ENCODE measurements at regions not wholly inside any gene's neighbourhood (a gene's known extent, or its start where the extent isn't known, plus 50 kb on each side); places are given as distances from the start of the nearest gene placed in this dataset.

DNA sequence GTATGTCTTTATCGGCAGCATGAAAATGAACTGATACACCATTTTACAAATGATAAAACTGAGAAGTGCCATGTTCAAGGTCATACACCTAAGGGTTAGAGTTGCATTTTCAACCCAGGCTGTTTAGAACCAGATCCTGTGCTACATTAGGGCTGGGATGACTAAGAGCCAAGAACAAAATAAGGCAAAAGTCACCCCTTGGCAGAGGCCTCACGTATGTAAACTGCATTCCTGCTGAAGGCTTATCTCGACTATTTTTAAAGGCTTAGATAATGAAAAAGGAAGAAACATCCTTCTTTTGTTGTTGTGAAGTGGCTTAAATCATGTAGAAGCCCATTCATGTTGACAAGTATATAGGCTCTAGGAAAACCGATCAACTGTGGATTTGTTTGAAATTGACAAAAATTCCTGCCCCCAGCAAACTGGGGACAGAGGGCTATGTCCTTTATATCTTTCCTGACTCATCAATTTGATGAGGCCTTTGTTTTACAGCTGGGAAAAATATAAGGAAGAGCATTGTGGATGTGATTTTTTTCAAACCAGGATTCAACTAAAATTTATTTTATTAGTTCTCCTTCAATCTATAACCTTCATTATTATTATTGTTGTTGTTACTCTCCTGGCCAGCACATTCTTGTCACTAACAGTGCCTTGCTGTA is 196.5 kb downstream of the SNX18 start:
- no peak for DNase-seq (ENCODE audit: extremely low read depth, low read depth)
- TF ChIP-seq, protein P1, sequence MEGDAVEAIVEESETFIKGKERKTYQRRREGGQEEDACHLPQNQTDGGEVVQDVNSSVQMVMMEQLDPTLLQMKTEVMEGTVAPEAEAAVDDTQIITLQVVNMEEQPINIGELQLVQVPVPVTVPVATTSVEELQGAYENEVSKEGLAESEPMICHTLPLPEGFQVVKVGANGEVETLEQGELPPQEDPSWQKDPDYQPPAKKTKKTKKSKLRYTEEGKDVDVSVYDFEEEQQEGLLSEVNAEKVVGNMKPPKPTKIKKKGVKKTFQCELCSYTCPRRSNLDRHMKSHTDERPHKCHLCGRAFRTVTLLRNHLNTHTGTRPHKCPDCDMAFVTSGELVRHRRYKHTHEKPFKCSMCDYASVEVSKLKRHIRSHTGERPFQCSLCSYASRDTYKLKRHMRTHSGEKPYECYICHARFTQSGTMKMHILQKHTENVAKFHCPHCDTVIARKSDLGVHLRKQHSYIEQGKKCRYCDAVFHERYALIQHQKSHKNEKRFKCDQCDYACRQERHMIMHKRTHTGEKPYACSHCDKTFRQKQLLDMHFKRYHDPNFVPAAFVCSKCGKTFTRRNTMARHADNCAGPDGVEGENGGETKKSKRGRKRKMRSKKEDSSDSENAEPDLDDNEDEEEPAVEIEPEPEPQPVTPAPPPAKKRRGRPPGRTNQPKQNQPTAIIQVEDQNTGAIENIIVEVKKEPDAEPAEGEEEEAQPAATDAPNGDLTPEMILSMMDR (IDR thresholded peaks at IDR 0.05; ENCODE audit: low read depth, low read length) = no peak

DNA sequence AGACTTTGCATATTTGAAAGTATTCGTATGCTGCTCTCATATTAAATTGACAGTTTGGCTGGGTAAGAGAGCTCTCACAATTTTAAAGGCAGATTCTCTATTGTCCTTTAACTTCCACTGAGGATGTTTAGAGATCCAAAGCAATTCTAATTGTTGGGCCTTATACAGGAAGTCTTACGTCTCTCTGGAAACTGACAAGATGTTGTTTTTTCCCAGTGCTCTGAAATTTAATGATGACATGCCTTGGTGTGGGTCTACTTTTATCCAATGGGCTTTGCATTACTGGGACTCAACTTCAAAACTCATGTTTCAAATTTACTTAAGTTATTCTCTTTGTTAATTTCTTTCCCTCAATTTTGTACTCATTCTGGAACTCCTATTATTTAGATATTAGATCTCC is 191.5 kb downstream of the SNX18 start:
- no peak for DNase-seq (ENCODE audit: extremely low read depth, low read depth)
- TF ChIP-seq, protein P1 (IDR thresholded peaks at IDR 0.05; ENCODE audit: low read depth, low read length) = no peak

DNA sequence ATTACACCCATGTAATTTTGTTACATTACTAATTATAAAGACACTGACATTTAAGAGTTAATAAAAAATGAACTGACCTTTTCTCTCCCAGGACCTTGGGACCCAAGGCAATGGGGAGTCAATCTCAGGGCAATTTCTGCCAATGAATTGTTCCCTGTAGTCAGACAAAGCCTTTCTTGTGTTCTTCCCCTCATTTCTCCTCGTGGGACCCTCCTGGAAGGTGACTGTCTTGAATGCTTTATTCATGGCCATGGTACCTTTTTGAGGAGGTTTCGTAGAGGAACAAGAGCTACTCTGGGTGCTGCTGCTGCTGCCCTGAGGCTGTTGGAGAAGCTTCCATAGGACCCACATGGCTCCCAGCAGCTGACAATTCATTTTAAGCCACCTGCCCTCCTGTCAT is 190.3 kb downstream of the SNX18 start:
- DNase-seq (ENCODE audit: extremely low read depth, low read depth) = no peak
- TF ChIP-seq, protein P1 (IDR thresholded peaks at IDR 0.05; ENCODE audit: low read depth, low read length) = no peak

DNA sequence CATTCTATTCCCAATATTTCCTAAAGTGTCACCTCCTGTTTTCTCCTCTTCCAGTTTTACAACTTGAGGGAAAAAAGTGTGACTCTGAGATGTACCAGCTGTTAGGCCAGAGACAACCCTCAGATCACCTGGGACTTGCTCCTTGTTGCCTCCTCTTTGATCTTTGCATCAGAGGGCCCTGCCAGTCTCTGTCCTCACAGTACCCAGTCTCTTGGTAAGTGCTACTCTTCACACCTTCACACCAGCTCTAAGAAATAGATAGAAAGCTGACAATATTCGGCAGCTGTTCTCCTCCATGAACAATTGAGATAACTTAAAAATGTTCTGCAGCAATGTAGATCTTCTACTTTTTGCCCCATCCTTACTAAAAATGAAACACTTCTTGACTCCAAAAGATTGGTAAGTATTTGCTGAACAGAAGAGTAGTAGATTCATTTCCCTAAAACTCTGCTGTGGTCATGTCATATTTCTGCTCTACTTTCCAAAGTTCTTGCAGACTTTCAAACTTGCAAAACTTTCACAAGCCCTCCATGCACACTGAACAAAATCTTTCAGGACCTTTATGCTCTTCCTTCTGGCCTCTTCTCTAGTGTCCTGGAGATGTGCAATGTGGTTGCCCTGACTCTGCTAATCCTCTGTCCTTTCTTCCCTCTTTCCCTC is 188.6 kb downstream of the SNX18 start:
- TF ChIP-seq, protein P1 (IDR thresholded peaks at IDR 0.05; ENCODE audit: low read depth, low read length) = no peak
- DNase-seq (ENCODE audit: extremely low read depth, low read depth) = no peak

DNA sequence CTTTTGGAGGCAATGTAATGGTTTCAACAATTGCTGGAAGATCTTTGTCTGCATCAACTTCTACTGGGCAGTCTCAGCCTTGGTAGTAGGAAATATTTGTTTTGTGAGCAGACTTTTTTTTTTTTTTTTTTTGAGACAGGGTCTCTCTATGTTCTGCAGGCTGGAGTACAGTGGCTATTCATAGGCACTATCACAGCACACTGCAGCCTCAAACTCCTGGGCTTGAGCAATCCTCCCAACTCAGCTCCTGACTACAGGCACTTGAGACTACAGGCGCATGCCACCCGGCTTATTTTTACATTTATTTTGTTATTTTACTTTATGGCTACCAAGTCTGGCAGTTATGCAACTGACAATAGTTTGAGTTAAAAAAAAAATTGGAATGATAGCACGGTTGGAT is 187.3 kb downstream of the SNX18 start:
- no peak for DNase-seq (ENCODE audit: extremely low read depth, low read depth)
- TF ChIP-seq, protein P1 (IDR thresholded peaks at IDR 0.05; ENCODE audit: low read depth, low read length) = no peak

DNA sequence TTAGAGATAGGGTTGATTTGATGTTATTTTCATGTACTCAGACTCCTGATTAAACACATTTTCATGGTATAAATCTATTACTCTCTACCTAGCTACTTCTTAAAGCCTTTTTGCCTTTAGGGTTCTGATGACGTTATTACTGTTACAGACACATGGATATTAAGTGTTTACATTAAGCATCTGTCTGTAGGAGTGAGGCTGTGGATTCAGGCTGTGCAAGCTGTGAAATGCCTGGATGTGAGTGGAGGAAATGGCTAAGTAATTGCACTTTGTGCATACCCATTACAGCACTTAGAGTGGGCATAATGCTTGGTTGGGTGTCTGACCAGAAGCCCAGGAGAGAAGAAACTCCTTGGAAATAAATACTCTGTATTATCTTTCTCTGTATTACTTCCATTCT is 186.8 kb downstream of the SNX18 start:
- TF ChIP-seq, protein P1 (IDR thresholded peaks at IDR 0.05; ENCODE audit: low read depth, low read length) = no peak
- DNase-seq (ENCODE audit: extremely low read depth, low read depth) = no peak

DNA sequence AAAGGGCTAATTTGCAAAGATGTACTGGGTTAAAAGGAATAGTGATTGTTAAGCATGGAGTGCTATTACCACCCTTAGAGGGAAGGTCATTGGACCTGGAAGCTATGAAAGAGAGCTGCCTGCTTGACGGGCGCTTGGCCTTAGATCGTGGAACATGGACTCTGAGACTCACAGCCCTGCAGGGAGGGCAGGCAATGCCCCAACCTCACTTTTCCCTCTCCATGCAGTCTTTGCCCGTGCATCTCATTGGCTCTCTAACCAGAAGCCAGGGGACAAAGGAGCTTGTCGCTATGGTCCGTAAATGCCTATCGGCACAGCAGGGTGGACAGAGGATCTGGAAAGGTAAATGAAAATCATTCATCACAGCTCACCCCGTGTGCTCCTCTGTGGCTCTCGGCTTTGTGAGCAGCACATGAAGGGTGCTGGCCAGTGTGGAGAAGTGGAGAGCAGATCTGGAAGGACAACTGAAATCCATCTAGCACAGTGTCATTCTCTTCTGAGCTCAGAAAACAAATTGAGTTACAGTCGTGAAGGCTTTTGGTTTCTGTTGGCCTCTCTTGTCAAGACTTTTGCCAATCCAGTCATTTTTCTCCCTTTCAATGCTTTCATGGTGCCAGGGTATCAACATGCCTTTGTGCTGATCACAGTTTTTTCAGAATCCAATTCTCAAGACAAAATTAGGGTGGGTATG is 186.2 kb downstream of the SNX18 start:
- no peak for DNase-seq (ENCODE audit: extremely low read depth, low read depth)

More for the DNA sequence above, 186.2 kb downstream of the SNX18 start:
- TF ChIP-seq, protein P1 (IDR thresholded peaks at IDR 0.05; ENCODE audit: low read depth, low read length) = no peak
